Omental fat pad (tissue), 3 donors: ENCODE measurements at regions not wholly inside any gene's neighbourhood (a gene's known extent, or its start where the extent isn't known, plus 50 kb on each side); places are given as distances from the start of the nearest gene placed in this dataset.

Experiments used
- ATAC-seq: fragments of 150-250 bp; one replicate; pipeline ENCODE4 v1.9.1; 2016; ENCODE audit warnings: mild to moderate bottlenecking, moderate library complexity; ENCODE audit not compliant: low FRiP score
- DNase-seq: peaks from one replicate; pipeline ENCODE4 v3.0.0-alpha.2; 2019; ENCODE audit warnings: low spot score
- CTCF ChIP-seq, 3 donors: fragments of 450-650 bp; IDR thresholded peaks; one replicate each; pipeline ENCODE4 v1.5.1; 2016 to 2017; ENCODE audit warnings: antibody characterized with exemption in 3 of 3, mild to moderate bottlenecking in 3 of 3, moderate library complexity in 2 of 3

DNA sequence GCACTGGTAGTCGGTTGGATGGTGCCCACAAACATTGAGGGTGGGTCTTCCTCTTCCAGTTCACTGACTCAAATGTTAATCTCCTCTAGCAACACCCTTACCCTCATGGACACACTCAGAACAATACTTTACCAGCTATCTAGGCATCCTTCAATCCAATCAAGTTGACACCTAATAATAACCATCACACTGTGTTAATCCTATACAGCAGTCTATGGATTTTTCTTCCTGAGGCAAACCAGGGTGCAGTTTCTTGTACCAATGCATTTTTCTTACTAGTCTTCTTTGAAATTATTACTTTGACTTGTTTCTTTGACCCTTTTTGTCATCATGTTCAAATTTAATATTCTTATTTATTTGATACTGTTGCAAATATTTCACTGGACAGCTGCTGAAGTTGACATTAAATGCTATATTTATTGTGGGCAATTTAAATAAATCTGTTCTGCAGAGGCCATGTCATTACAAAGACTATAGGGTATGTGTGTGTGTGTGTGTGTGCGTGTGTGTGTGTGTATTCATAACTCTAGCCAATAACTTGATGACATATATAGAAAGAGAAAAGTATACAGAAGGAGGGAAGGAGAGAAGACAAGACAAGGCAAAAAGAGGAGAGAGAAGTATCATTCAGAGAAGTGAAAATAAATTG, 884.8 kb upstream of the NEGR1 start:
- no peak for ATAC-seq
- DNase-seq, result no peak
- TF ChIP-seq CTCF (IDR thresholded peaks at IDR 0.05), result no peak

DNA sequence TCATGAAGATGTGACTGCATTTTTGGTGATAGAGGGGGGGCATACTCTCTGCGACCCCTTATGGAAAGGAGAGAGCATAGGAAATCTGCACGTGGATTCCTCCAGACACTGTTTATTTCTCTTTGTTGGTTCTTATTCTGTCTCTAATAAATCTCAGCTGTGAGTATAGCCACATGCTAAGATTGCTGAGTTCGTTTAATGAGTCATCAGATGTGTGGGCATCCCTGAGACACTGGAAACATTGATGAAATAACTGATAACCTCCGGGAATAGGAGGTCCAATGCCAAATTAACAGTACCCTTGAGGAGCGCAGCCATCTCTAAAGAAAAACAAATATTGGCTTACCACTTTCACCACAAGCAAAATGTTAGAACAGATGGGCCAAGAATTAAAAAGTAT, 880.2 kb upstream of the NEGR1 start:
- DNase-seq (no peak), ATAC-seq (no peak)
- no peak for TF ChIP-seq CTCF (IDR thresholded peaks at IDR 0.05)

- no peak for ATAC-seq
Observed at GRCh38 chr1:73161418-73161817, 879.1 kb upstream of the NEGR1 start.

DNA sequence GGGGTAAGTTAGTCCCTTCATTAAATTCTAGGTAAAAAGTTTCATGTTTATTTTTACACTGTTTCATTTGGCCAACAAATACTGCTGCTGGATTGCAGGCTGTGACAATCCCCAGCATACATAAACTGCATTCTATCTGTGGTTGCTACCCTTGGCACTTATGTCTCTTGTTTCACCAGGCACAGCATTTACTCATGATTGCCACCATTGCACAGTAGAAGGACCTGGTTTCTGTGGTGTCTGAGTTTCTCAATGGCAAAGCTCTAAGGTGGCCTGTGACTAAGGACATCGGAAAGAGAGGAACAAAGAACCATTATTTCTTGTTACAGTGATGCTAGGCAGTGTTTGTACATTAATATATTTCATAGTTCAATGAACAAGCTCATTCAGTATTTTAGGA, 878.4 kb upstream of the NEGR1 start:
- ATAC-seq (no peak), DNase-seq (no peak)
- TF ChIP-seq CTCF (IDR thresholded peaks at IDR 0.05), result no peak

More at GRCh38 chr1:73161418-73161817, 879.1 kb upstream of the NEGR1 start:
- TF ChIP-seq CTCF (IDR thresholded peaks at IDR 0.05), result no peak
- DNase-seq, result no peak

DNA sequence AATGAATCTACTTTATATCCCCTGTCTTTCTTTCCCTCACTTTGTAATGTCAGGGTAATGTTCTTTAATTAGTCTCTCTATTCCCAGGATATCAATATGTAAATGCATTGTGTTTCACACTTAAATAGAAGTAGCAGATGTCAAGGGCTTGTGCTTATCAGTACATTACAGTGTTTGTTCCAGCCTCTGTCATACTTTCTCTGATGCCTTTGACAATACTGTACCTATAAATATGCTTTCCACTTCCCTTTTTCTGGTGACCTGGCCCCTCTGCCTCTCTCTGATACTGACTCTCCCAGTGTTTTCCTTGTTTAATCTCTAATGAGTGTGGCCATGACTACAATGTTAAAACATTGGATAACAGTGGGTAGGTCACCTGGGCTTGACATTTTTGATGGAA, 862.0 kb upstream of the NEGR1 start:
- no peak for DNase-seq
- no peak for TF ChIP-seq CTCF (IDR thresholded peaks at IDR 0.05)
- no peak for ATAC-seq

GRCh38 chr1:73136975-73137374, 854.6 kb upstream of the NEGR1 start:
- no peak for DNase-seq
- no peak for ATAC-seq
- no peak for TF ChIP-seq CTCF (IDR thresholded peaks at IDR 0.05)

- DNase-seq, result no peak
- no peak for ATAC-seq
- TF ChIP-seq CTCF (IDR thresholded peaks at IDR 0.05), result no peak
Observed at GRCh38 chr1:73106931-73107330, 824.6 kb upstream of the NEGR1 start.
